HG03280 (cell line): ENCODE measurements at regions not wholly inside any gene's neighbourhood (a gene's known extent, or its start where the extent isn't known, plus 50 kb on each side); places are given as distances from the start of the nearest gene placed in this dataset.
"Not testable (repeated sequence)": the region's sequence is repeated elsewhere in the genome, so short reads cannot be mapped to it uniquely, and the experiment has no call there.

Experiments
- ATAC-seq: cut with Tn5 transposase; IDR thresholded peaks from one replicate; pipeline ENCODE4 v1.9.1; 2021; ENCODE audit warnings: mild to moderate bottlenecking, moderate library complexity; ENCODE audit not compliant: unreplicated experiment

- ATAC-seq = no peak
Measured at GRCh38 chr1:234907208-234907939, 221.3 kb downstream of the TOMM20 start.

GRCh38 chr1:234906654-234907053 is 222.0 kb downstream of the TOMM20 start:
- ATAC-seq = no peak

- ATAC-seq = no peak
Measured at GRCh38 chr1:234902774-234903547, 225.7 kb downstream of the TOMM20 start.

- ATAC-seq = no peak
Measured at GRCh38 chr1:234901491-234902049, 227.1 kb downstream of the TOMM20 start.

- ATAC-seq = no peak
Measured at GRCh38 chr1:234900595-234900994, 228.0 kb downstream of the TOMM20 start.

- no peak for ATAC-seq
Measured at GRCh38 chr1:234899730-234900072, 228.9 kb downstream of the TOMM20 start.

- no peak for ATAC-seq
Measured at GRCh38 chr1:234899041-234899729, 229.5 kb downstream of the TOMM20 start.

- ATAC-seq = no peak
Measured at GRCh38 chr1:234898455-234899033, 230.1 kb downstream of the TOMM20 start.

- no peak for ATAC-seq
Measured at GRCh38 chr1:234897754-234898454, 230.7 kb downstream of the TOMM20 start.

GRCh38 chr1:234897390-234897749 is 231.3 kb downstream of the TOMM20 start:
- no peak for ATAC-seq

- no peak for ATAC-seq
Measured at GRCh38 chr1:234896477-234897389, 231.9 kb downstream of the TOMM20 start.

- peak; percentile 50 for ATAC-seq
Measured at GRCh38 chr1:234893725-234894630, 234.7 kb downstream of the TOMM20 start.

GRCh38 chr1:234893359-234893724 is 235.3 kb downstream of the TOMM20 start:
- ATAC-seq = no peak

GRCh38 chr1:234892642-234893041 is 236.0 kb downstream of the TOMM20 start:
- ATAC-seq = no peak

GRCh38 chr1:234891427-234891826 is 237.2 kb downstream of the TOMM20 start:
- ATAC-seq = no peak

GRCh38 chr1:234889643-234890042 is 239.0 kb downstream of the TOMM20 start:
- no peak for ATAC-seq

GRCh38 chr1:234888247-234888646 is 240.4 kb downstream of the TOMM20 start:
- not testable (repeated sequence) for ATAC-seq

GRCh38 chr1:234887016-234887900 is 241.4 kb downstream of the TOMM20 start:
- no peak for ATAC-seq
